CD4-positive, alpha-beta T cell treated with Interferon gamma for 1 hour (primary cell): ENCODE measurements at regions not wholly inside any gene's neighbourhood (a gene's known extent, or its start where the extent isn't known, plus 50 kb on each side); places are given as distances from the start of the nearest gene placed in this dataset.
"Not testable (repeated sequence)": the region's sequence is repeated elsewhere in the genome, so short reads cannot be mapped to it uniquely, and the experiment has no call there.

ENCODE experiments used
- DNase-seq: peaks from one replicate; pipeline ENCODE4 v3.0.0-alpha.2; 2020

- no peak for DNase-seq
Observed at GRCh38 chr18:78816916-78817315, 162.7 kb upstream of the SALL3 start.

GRCh38 chr18:78818495-78818894 is 161.1 kb upstream of the SALL3 start:
- DNase-seq = no peak

- no peak for DNase-seq
Observed at GRCh38 chr18:78818961-78819360, 160.7 kb upstream of the SALL3 start.

- no peak for DNase-seq
Observed at GRCh38 chr18:78820161-78820834, 159.3 kb upstream of the SALL3 start.

- DNase-seq = no peak
Observed at GRCh38 chr18:78821396-78821795, 158.2 kb upstream of the SALL3 start.

GRCh38 chr18:78822171-78822948 is 157.3 kb upstream of the SALL3 start:
- DNase-seq = no peak

- DNase-seq = no peak
Observed at GRCh38 chr18:78822949-78823285, 156.7 kb upstream of the SALL3 start.

GRCh38 chr18:78825168-78825567 is 154.4 kb upstream of the SALL3 start:
- no peak for DNase-seq

GRCh38 chr18:78826631-78827030 is 153.0 kb upstream of the SALL3 start:
- no peak for DNase-seq

GRCh38 chr18:78827141-78827540 is 152.5 kb upstream of the SALL3 start:
- DNase-seq = no peak

GRCh38 chr18:78828131-78828530 is 151.5 kb upstream of the SALL3 start:
- no peak for DNase-seq

- not testable (repeated sequence) for DNase-seq
Observed at GRCh38 chr18:78829026-78829425, 150.6 kb upstream of the SALL3 start.

GRCh38 chr18:78830161-78830560 is 149.5 kb upstream of the SALL3 start:
- DNase-seq = no peak

GRCh38 chr18:78830826-78831225 is 148.8 kb upstream of the SALL3 start:
- no peak for DNase-seq

GRCh38 chr18:78831603-78832002 is 148.0 kb upstream of the SALL3 start:
- no peak for DNase-seq

GRCh38 chr18:78833833-78834232 is 145.8 kb upstream of the SALL3 start:
- DNase-seq = no peak

- no peak for DNase-seq
Observed at GRCh38 chr18:78836838-78837237, 142.8 kb upstream of the SALL3 start.

GRCh38 chr18:78837754-78838153 is 141.9 kb upstream of the SALL3 start:
- no peak for DNase-seq

GRCh38 chr18:78838183-78838582 is 141.4 kb upstream of the SALL3 start:
- no peak for DNase-seq

GRCh38 chr18:78849046-78849445 is 130.6 kb upstream of the SALL3 start:
- no peak for DNase-seq

- DNase-seq = no peak
Observed at GRCh38 chr18:78849458-78849857, 130.2 kb upstream of the SALL3 start.

GRCh38 chr18:78853341-78853740 is 126.3 kb upstream of the SALL3 start:
- DNase-seq = no peak

GRCh38 chr18:78855188-78855587 is 124.4 kb upstream of the SALL3 start:
- no peak for DNase-seq

- no peak for DNase-seq
Observed at GRCh38 chr18:78856569-78857313, 122.9 kb upstream of the SALL3 start.
